BLaER1 (cell line): ENCODE measurements at regions not wholly inside any gene's neighbourhood (a gene's known extent, or its start where the extent isn't known, plus 50 kb on each side); places are given as distances from the start of the nearest gene placed in this dataset.

Source experiments
- H3K27ac ChIP-seq: shearing (Covaris generic); formaldehyde crosslinking; 2 replicates; pipeline ENCODE4 v1.8.1; 2022
- H3K27me3 ChIP-seq: shearing (Covaris generic); formaldehyde crosslinking; 2 replicates; pipeline ENCODE4 v1.8.1; 2022
- H3K36me3 ChIP-seq: shearing (Covaris generic); formaldehyde crosslinking; 2 replicates; pipeline ENCODE4 v1.8.1; 2022
- H3K4me1 ChIP-seq: shearing (Covaris generic); formaldehyde crosslinking; 2 replicates; pipeline ENCODE4 v1.8.1; 2022
- H3K4me2 ChIP-seq: shearing (Covaris generic); formaldehyde crosslinking; 2 replicates; pipeline ENCODE4 v1.8.1; 2022
- H3K4me3 ChIP-seq: shearing (Covaris generic); formaldehyde crosslinking; 2 replicates; pipeline ENCODE4 v1.8.1; 2022
- H3K9ac ChIP-seq: shearing (Covaris generic); formaldehyde crosslinking; 2 replicates; pipeline ENCODE4 v1.8.1; 2022
- H3K9me3 ChIP-seq: shearing (Covaris generic); formaldehyde crosslinking; 2 replicates; pipeline ENCODE4 v1.8.1; 2022
- H4K20me1 ChIP-seq: shearing (Covaris generic); formaldehyde crosslinking; 2 replicates; pipeline ENCODE4 v1.8.1; 2022
- Cebpa-rat ChIP-seq: shearing (Covaris generic); IDR thresholded peaks from 2 replicates; pipeline ENCODE4 v1.8.1; 2022

- Histone ChIP-seq H3K27ac (no peak overlapping the region), H3K4me1 (peaks cover 13% of the 10 kb centered on the region), H3K9ac (no peak overlapping the region), H4K20me1 (no peaks in the 10 kb centered on the region), H3K27me3 (no peaks in the 10 kb centered on the region), H3K4me2 (no peak overlapping the region), H3K36me3 (no peaks in the 10 kb centered on the region), H3K4me3 (no peak overlapping the region), H3K9me3 (no peaks in the 10 kb centered on the region)
- no peak for TF ChIP-seq Cebpa-rat
Measured at GRCh38 chr2:66275984-66276383, 158.9 kb upstream of the MEIS1 start.

GRCh38 chr2:66273933-66274490 lies 160.9 kb upstream of the MEIS1 start:
- H3K36me3 ChIP-seq = no peaks in the 10 kb centered on the region
- no peaks in the 10 kb centered on the region for H3K27me3 ChIP-seq
- H4K20me1 ChIP-seq = no peaks in the 10 kb centered on the region
- H3K4me1 ChIP-seq = peaks cover 13% of the 10 kb centered on the region
- no peak overlapping the region for H3K4me3 ChIP-seq
- TF ChIP-seq Cebpa-rat = no peak
- H3K9ac ChIP-seq = no peak overlapping the region
- H3K27ac ChIP-seq = no peak overlapping the region; the same call in 1 of the 2 replicates
- peak overlapping the region; percentile 67 for H3K4me2 ChIP-seq
- H3K9me3 ChIP-seq = no peaks in the 10 kb centered on the region

GRCh38 chr2:66272751-66273150 lies 162.2 kb upstream of the MEIS1 start:
- Histone ChIP-seq H3K4me1 (peaks cover 13% of the 10 kb centered on the region), H3K36me3 (no peaks in the 10 kb centered on the region), H3K4me3 (no peak overlapping the region), H3K9ac (no peak overlapping the region), H3K4me2 (no peak overlapping the region), H4K20me1 (no peaks in the 10 kb centered on the region), H3K27ac (no peak overlapping the region), H3K9me3 (no peaks in the 10 kb centered on the region), H3K27me3 (no peaks in the 10 kb centered on the region)
- TF ChIP-seq Cebpa-rat = no peak

GRCh38 chr2:66271777-66272176 lies 163.1 kb upstream of the MEIS1 start:
- no peak overlapping the region for H3K4me3 ChIP-seq
- no peak for TF ChIP-seq Cebpa-rat
- H3K4me1 ChIP-seq = peaks cover 13% of the 10 kb centered on the region
- H3K27me3 ChIP-seq = no peaks in the 10 kb centered on the region
- no peak overlapping the region for H3K4me2 ChIP-seq
- H3K27ac ChIP-seq = no peak overlapping the region
- H3K36me3 ChIP-seq = no peaks in the 10 kb centered on the region
- no peak overlapping the region for H3K9ac ChIP-seq
- no peaks in the 10 kb centered on the region for H4K20me1 ChIP-seq
- no peaks in the 10 kb centered on the region for H3K9me3 ChIP-seq

GRCh38 chr2:66270247-66270646 lies 164.7 kb upstream of the MEIS1 start:
- Histone ChIP-seq H4K20me1 (no peaks in the 10 kb centered on the region), H3K4me2 (no peak overlapping the region), H3K27ac (no peak overlapping the region), H3K9ac (no peak overlapping the region), H3K4me1 (peaks cover 13% of the 10 kb centered on the region), H3K9me3 (no peaks in the 10 kb centered on the region), H3K27me3 (no peaks in the 10 kb centered on the region), H3K36me3 (no peaks in the 10 kb centered on the region), H3K4me3 (no peak overlapping the region)
- TF ChIP-seq Cebpa-rat = no peak

- Histone ChIP-seq H3K9me3 (no peaks in the 10 kb centered on the region), H3K9ac (no peak overlapping the region), H4K20me1 (no peaks in the 10 kb centered on the region), H3K27ac (no peak overlapping the region), H3K36me3 (no peaks in the 10 kb centered on the region), H3K4me3 (no peak overlapping the region), H3K4me1 (peaks cover 8% of the 10 kb centered on the region), H3K27me3 (no peaks in the 10 kb centered on the region), H3K4me2 (no peak overlapping the region)
- no peak for TF ChIP-seq Cebpa-rat
Measured at GRCh38 chr2:66269166-66269565, 165.8 kb upstream of the MEIS1 start.

- H4K20me1 ChIP-seq = no peaks in the 10 kb centered on the region
- peaks cover 4% of the 10 kb centered on the region for H3K4me1 ChIP-seq
- H3K27me3 ChIP-seq = no peaks in the 10 kb centered on the region
- H3K27ac ChIP-seq = no peak overlapping the region
- H3K36me3 ChIP-seq = no peaks in the 10 kb centered on the region
- no peak overlapping the region for H3K4me2 ChIP-seq
- H3K9ac ChIP-seq = no peak overlapping the region
- no peaks in the 10 kb centered on the region for H3K9me3 ChIP-seq
- no peak for TF ChIP-seq Cebpa-rat
- H3K4me3 ChIP-seq = no peak overlapping the region
Measured at GRCh38 chr2:66268756-66269155, 166.2 kb upstream of the MEIS1 start.

GRCh38 chr2:66264354-66264753 lies 170.6 kb upstream of the MEIS1 start:
- H4K20me1 ChIP-seq = no peaks in the 10 kb centered on the region
- no peak overlapping the region for H3K9ac ChIP-seq
- H3K27me3 ChIP-seq = no peaks in the 10 kb centered on the region
- no peaks in the 10 kb centered on the region for H3K9me3 ChIP-seq
- no peak for TF ChIP-seq Cebpa-rat
- no peak overlapping the region for H3K4me3 ChIP-seq
- no peak overlapping the region for H3K27ac ChIP-seq
- no peaks in the 10 kb centered on the region for H3K4me1 ChIP-seq
- H3K36me3 ChIP-seq = no peaks in the 10 kb centered on the region
- H3K4me2 ChIP-seq = no peak overlapping the region

- H4K20me1 ChIP-seq = no peaks in the 10 kb centered on the region
- H3K4me3 ChIP-seq = no peak overlapping the region
Measured at GRCh38 chr2:66255867-66256266, 179.1 kb upstream of the MEIS1 start.

GRCh38 chr2:66255136-66255535 lies 179.8 kb upstream of the MEIS1 start:
- H3K27ac ChIP-seq = no peak overlapping the region
- no peaks in the 10 kb centered on the region for H3K36me3 ChIP-seq
- no peaks in the 10 kb centered on the region for H4K20me1 ChIP-seq
- H3K27me3 ChIP-seq = no peaks in the 10 kb centered on the region
- H3K4me1 ChIP-seq = no peaks in the 10 kb centered on the region
- H3K4me2 ChIP-seq = no peak overlapping the region
- no peak overlapping the region for H3K9ac ChIP-seq
- H3K4me3 ChIP-seq = no peak overlapping the region
- TF ChIP-seq Cebpa-rat = no peak
- no peaks in the 10 kb centered on the region for H3K9me3 ChIP-seq

More at GRCh38 chr2:66255867-66256266, 179.1 kb upstream of the MEIS1 start:
- no peaks in the 10 kb centered on the region for H3K9me3 ChIP-seq
- H3K27me3 ChIP-seq = no peaks in the 10 kb centered on the region
- TF ChIP-seq Cebpa-rat = no peak
- H3K4me1 ChIP-seq = no peaks in the 10 kb centered on the region
- H3K36me3 ChIP-seq = no peaks in the 10 kb centered on the region
- no peak overlapping the region for H3K27ac ChIP-seq
- H3K4me2 ChIP-seq = no peak overlapping the region
- H3K9ac ChIP-seq = no peak overlapping the region

GRCh38 chr2:66253066-66253465 lies 181.9 kb upstream of the MEIS1 start:
- Histone ChIP-seq H3K4me1 (no peaks in the 10 kb centered on the region), H3K4me3 (no peak overlapping the region), H3K9ac (no peak overlapping the region), H3K27me3 (no peaks in the 10 kb centered on the region), H3K36me3 (no peaks in the 10 kb centered on the region), H4K20me1 (no peaks in the 10 kb centered on the region), H3K4me2 (no peak overlapping the region), H3K9me3 (no peaks in the 10 kb centered on the region), H3K27ac (no peak overlapping the region)
- TF ChIP-seq Cebpa-rat = no peak
